SK-N-SH (cell line): ENCODE measurements at regions not wholly inside any gene's neighbourhood (a gene's known extent, or its start where the extent isn't known, plus 50 kb on each side); places are given as distances from the start of the nearest gene placed in this dataset.

Experiments
- CTCF ChIA-PET: fragments of 300-600, 350-600 bp; formaldehyde crosslinking; extraction: SDS; loops from one replicate; lab custom pipeline; 2021; lab: Yijun Ruan, JAX
- POLR2A ChIA-PET: fragments of 350-600 bp; sonication (Branson Sonifier 250); formaldehyde crosslinking; extraction: SDS; loops from one replicate; lab custom pipeline; 2020; ENCODE audit warnings: antibody characterized with exemption, inconsistent platforms; lab: Yijun Ruan, JAX
- DNase-seq: peaks from one replicate; pipeline ENCODE4 v3.0.0; 2012
- H2AFZ ChIP-seq: fragments of 200-600 bp; sonication (generic); 2 replicates; pipeline ENCODE4 v1.8.1; 2016; ENCODE audit warnings: antibody characterized with exemption, mild to moderate bottlenecking, low read depth
- H3F3A ChIP-seq: fragments of 200-600 bp; sonication (generic); replicated peaks from 2 replicates; pipeline ENCODE3; 2016; ENCODE audit warnings: antibody characterized with exemption, mild to moderate bottlenecking; ENCODE audit not compliant: insufficient read depth
- H3K27ac ChIP-seq, 2 experiments: fragments of 200-500 bp in 1 of 2; fragments of 200-600 bp in 1 of 2; sonication (Bioruptor generic) in 1 of 2; sonication (generic), shearing (Covaris generic) in 1 of 2; 2 replicates each; pipeline versions ENCODE4 v1.5.1 to v1.6.1; 2014 to 2016; ENCODE audit warnings: low read depth in 2 of 2, inconsistent platforms in 1 of 2, low read length in 1 of 2, mild to moderate bottlenecking in 1 of 2, mixed read lengths in 1 of 2
- H3K27me3 ChIP-seq: fragments of 200-600 bp; sonication (generic), shearing (Covaris generic); 2 replicates; pipeline ENCODE4 v1.6.1; 2016; ENCODE audit warnings: mixed run types; ENCODE audit not compliant: insufficient read depth
- H3K36me3 ChIP-seq, 2 experiments: fragments of 200-500 bp in 1 of 2; fragments of 200-600 bp in 1 of 2; sonication (Bioruptor generic) in 1 of 2; sonication (generic) in 1 of 2; replicated peaks in 1 of 2; 2 replicates each; pipeline versions ENCODE3 to v1.5.1; 2014 to 2016; ENCODE audit warnings: low read length in 1 of 2, mild to moderate bottlenecking in 1 of 2; ENCODE audit not compliant: insufficient read depth in 2 of 2, control insufficient read depth in 1 of 2
- H3K4me1 ChIP-seq, 2 experiments: fragments of 200-500 bp in 1 of 2; fragments of 200-600 bp in 1 of 2; sonication (Bioruptor generic) in 1 of 2; sonication (generic), shearing (Covaris generic) in 1 of 2; 2 replicates each; pipeline versions ENCODE4 v1.5.1 to v1.6.1; 2014 to 2016; ENCODE audit warnings: low read depth in 1 of 2, low read length in 1 of 2, mixed run types in 1 of 2; ENCODE audit not compliant: insufficient read depth in 2 of 2, control insufficient read depth in 1 of 2
- H3K4me2 ChIP-seq: fragments of 200-600 bp; sonication (generic), shearing (Covaris generic); 2 replicates; pipeline ENCODE4 v1.6.1; 2017; ENCODE audit warnings: mixed run types
- H3K4me3 ChIP-seq, 2 experiments: fragments of 200-500 bp in 1 of 2; fragments of 200-600 bp in 1 of 2; sonication (Bioruptor generic) in 1 of 2; sonication (generic), shearing (Covaris generic) in 1 of 2; 2 replicates each; pipeline versions ENCODE4 v1.5.1 to v1.8.1; 2014 to 2016; ENCODE audit warnings: low read depth in 2 of 2, inconsistent platforms in 1 of 2, low read length in 1 of 2, mild to moderate bottlenecking in 1 of 2, mixed read lengths in 1 of 2, moderate library complexity in 1 of 2
- H3K79me2 ChIP-seq: fragments of 200-600 bp; sonication (generic); 2 replicates; pipeline ENCODE4 v1.8.1; 2017; ENCODE audit warnings: mild to moderate bottlenecking; ENCODE audit not compliant: insufficient read depth
- H3K9ac ChIP-seq: fragments of 200-600 bp; sonication (generic); 2 replicates; pipeline ENCODE4 v1.6.1; 2017; ENCODE audit warnings: mixed run types
- H3K9me2 ChIP-seq: fragments of 200-600 bp; sonication (generic); 2 replicates; pipeline ENCODE4 v1.6.1; 2017; ENCODE audit warnings: mixed run types
- H3K9me3 ChIP-seq: fragments of 200-600 bp; sonication (generic); 2 replicates; pipeline ENCODE4 v1.6.1; 2017; ENCODE audit warnings: mixed run types, mild to moderate bottlenecking, moderate library complexity
- H4K20me1 ChIP-seq: fragments of 200-600 bp; sonication (generic); 2 replicates; pipeline ENCODE4 v1.6.1; 2017; ENCODE audit warnings: mild to moderate bottlenecking, mixed run types; ENCODE audit not compliant: insufficient read depth
- ELF1 ChIP-seq: IDR thresholded peaks from 2 replicates; pipeline ENCODE4 v1.4.0; 2012
- FOXM1 ChIP-seq: IDR thresholded peaks from 2 replicates; pipeline ENCODE4 v1.4.0; 2012; ENCODE audit warnings: low read depth, mild to moderate bottlenecking
- JUND ChIP-seq: IDR thresholded peaks from 2 replicates; pipeline ENCODE4 v1.4.0; 2012
- MEF2A ChIP-seq: IDR thresholded peaks from 2 replicates; pipeline ENCODE4 v1.4.0; 2012; ENCODE audit warnings: low read depth, borderline replicate concordance
- NFIC ChIP-seq: IDR thresholded peaks from 2 replicates; pipeline ENCODE4 v1.4.0; 2012; ENCODE audit warnings: borderline replicate concordance
- PBX3 ChIP-seq: IDR thresholded peaks from 2 replicates; pipeline ENCODE4; 2012
- USF1 ChIP-seq: IDR thresholded peaks from 2 replicates; pipeline ENCODE4 v1.4.0; 2012; ENCODE audit warnings: low read depth, borderline replicate concordance
- USF2 ChIP-seq: fragments of 150-350 bp; IDR thresholded peaks from 2 replicates; pipeline ENCODE4 v1.6.1; 2017; ENCODE audit warnings: antibody characterized with exemption, low read length, low read depth, borderline replicate concordance
- WGBS: methylation state at CpG from one replicate; pipeline ENCODE4 v1.1.6; 2017; ENCODE audit warnings: low lambda C conversion rate; 5-methylcytosine and 5-hydroxymethylcytosine counted together

DNA sequence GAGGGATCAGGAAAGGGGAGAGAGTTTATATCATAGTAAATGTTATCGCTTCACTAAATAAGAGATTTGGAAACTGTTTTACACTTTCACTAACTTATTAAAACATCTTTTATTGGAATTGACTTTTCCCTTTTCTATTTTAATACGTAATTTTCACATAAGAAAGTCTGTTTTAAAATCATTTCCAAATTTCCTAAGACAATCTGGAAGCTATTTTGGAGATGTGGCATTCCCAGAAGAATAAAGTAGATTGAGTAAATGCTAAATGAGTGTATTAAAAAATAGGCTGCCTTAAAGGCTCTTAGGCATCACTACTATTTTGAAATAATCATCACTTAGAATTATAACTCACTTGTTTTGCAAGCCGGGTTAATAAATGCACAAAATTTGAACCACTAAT, 763.5 kb downstream of the EDEM1 start:
- Histone ChIP-seq H3K4me3 (no peak overlapping the region), H3K27ac (no peak overlapping the region), H3K79me2 (no peaks in the 10 kb centered on the region), H3K27me3 (no peaks in the 10 kb centered on the region), H3F3A (no peaks in the 10 kb centered on the region), H4K20me1 (no peaks in the 10 kb centered on the region), H3K9ac (no peak overlapping the region), H3K9me2 (no peaks in the 10 kb centered on the region), H3K4me2 (no peak overlapping the region), H3K4me1 (no peaks in the 10 kb centered on the region), H3K9me3 (no peaks in the 10 kb centered on the region), H2AFZ (no peak overlapping the region), H3K36me3 (no peaks in the 10 kb centered on the region)
- ChIA-PET CTCF (no interaction called here), POLR2A (no interaction called here)
- WGBS, result 33% methylated on average over 3 of the region's 3 CpGs
- TF ChIP-seq ELF1 (no peak), USF2 (no peak), PBX3 (no peak), MEF2A (no peak)
- no peak for DNase-seq

DNA sequence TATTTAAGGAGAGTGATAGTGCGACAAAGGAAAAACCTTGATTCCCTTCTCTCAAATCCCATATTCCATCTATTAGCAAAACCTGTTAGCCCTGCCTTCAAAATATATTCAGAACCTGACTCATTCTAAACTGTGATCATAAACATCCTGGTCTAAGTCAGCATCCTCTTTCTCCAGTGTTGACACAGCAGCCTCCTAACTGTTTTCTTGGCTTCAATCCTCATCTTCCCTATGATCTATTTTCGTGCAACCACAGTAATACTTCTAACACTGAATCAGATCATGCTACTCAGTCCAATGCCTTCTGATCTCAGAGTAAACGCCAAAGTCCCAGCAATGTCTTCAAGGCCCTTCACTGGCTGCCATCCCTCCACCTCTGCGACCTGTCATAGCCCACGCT, 785.1 kb downstream of the EDEM1 start:
- no peaks in the 10 kb centered on the region for H3K79me2 ChIP-seq
- H3K27me3 ChIP-seq, result no peaks in the 10 kb centered on the region
- ChIA-PET POLR2A (no interaction called here), CTCF (no interaction called here)
- TF ChIP-seq ELF1 (no peak), JUND (no peak), NFIC (no peak)
- no peaks in the 10 kb centered on the region for H3F3A ChIP-seq
- H3K9me2 ChIP-seq, result no peaks in the 10 kb centered on the region
- WGBS, result 6% methylated on average over 5 of the region's 5 CpGs
- no peaks in the 10 kb centered on the region; the same call in 1 of the 2 replicates for H3K9me3 ChIP-seq
- H3K4me3 ChIP-seq, result no peak overlapping the region
- no peak for DNase-seq
- no peaks in the 10 kb centered on the region for H3K36me3 ChIP-seq
- no peak overlapping the region for H2AFZ ChIP-seq
- no peak overlapping the region for H3K27ac ChIP-seq
- no peak overlapping the region for H3K4me2 ChIP-seq
- no peaks in the 10 kb centered on the region for H3K4me1 ChIP-seq
- no peaks in the 10 kb centered on the region for H4K20me1 ChIP-seq
- H3K9ac ChIP-seq, result no peak overlapping the region

DNA sequence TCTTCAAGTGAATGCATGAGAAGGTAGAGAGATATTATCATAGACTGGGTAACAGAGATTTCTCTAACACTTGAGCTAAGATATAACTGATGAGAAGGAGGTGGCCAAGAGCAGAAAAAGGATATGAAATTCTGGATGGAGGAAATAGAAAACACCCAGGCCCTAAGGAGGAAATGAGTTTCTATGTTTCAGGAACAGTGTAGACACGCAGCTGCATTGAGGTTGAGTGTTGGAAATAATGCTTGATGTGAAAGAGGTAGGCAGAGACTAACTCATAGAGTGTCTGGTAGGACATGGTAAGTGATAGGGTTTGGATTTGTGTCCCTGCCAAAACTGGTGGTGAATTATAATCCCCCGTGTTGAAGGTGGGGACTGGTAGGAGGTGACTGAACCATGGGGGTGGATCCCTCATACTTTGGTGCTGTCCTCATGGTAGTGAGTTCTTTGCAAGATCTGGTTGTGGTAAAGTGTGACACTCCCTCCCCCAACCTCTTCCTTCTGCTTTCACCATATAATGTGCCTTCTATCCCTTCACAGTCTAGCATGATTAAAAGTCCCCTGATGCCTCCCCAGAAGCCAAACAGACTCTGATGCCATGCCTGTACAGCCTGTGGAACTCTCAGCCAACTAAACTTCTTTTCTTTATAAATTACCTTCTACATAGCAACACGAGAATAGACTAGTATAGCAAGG, 787.3 kb downstream of the EDEM1 start:
- no peaks in the 10 kb centered on the region for H3K36me3 ChIP-seq
- no peak overlapping the region for H3K27ac ChIP-seq
- no peak overlapping the region for H2AFZ ChIP-seq
- CTCF ChIA-PET, result no interaction called here
- no peaks in the 10 kb centered on the region for H3K9me3 ChIP-seq
- POLR2A ChIA-PET, result no interaction called here
- no peak overlapping the region for H3K9ac ChIP-seq
- under 1% methylated on average over 3 of the region's 3 CpGs for WGBS
- H3K4me1 ChIP-seq, result no peaks in the 10 kb centered on the region
- TF ChIP-seq FOXM1 (no peak), USF1 (no peak)
- no peak for DNase-seq
- no peak overlapping the region for H3K4me2 ChIP-seq
- H3K4me3 ChIP-seq, result no peak overlapping the region
- no peaks in the 10 kb centered on the region for H3K9me2 ChIP-seq
- no peaks in the 10 kb centered on the region for H3K79me2 ChIP-seq
- H3K27me3 ChIP-seq, result no peaks in the 10 kb centered on the region
- H4K20me1 ChIP-seq, result no peaks in the 10 kb centered on the region
- no peaks in the 10 kb centered on the region for H3F3A ChIP-seq
